HG03066 (cell line): ENCODE measurements at regions not wholly inside any gene's neighbourhood (a gene's known extent, or its start where the extent isn't known, plus 50 kb on each side); places are given as distances from the start of the nearest gene placed in this dataset.

Source experiments
- ATAC-seq: cut with Tn5 transposase; IDR thresholded peaks from one replicate; pipeline ENCODE4 v1.9.1; 2021; ENCODE audit warnings: low read depth; ENCODE audit not compliant: unreplicated experiment

- ATAC-seq: no peak
Observed at GRCh38 chr1:55282058-55282457, 66.9 kb upstream of the USP24 start.

- no peak for ATAC-seq
Observed at GRCh38 chr1:55280731-55281130, 65.6 kb upstream of the USP24 start.

- ATAC-seq: no peak
Observed at GRCh38 chr1:55279627-55280026, 64.5 kb upstream of the USP24 start.

- ATAC-seq: no peak
Observed at GRCh38 chr1:55278378-55278777, 63.2 kb upstream of the USP24 start.

- peak; percentile 87 for ATAC-seq
Observed at GRCh38 chr1:55277377-55278130, 62.4 kb upstream of the USP24 start.

- ATAC-seq: no peak
Observed at GRCh38 chr1:55276671-55277376, 61.7 kb upstream of the USP24 start.

- no peak for ATAC-seq
Observed at GRCh38 chr1:55275941-55276341, 60.8 kb upstream of the USP24 start.

- ATAC-seq: no peak
Observed at GRCh38 chr1:55275151-55275748, 60.1 kb upstream of the USP24 start.

GRCh38 chr1:55272994-55273393, 57.8 kb upstream of the USP24 start:
- ATAC-seq: no peak
